ENCODE measurements at regions not wholly inside any gene's neighbourhood (a gene's known extent, or its start where the extent isn't known, plus 50 kb on each side); places are given as distances from the start of the nearest gene placed in this dataset.

GRCh38 chr4:152022543-152022942 is 261.7 kb upstream of the GATB start:
- no peak for DNase-seq (ENCODE audit: low read depth in 3 of 3)

- DNase-seq (ENCODE audit: low read depth in 3 of 3), result no peak
These were observed 261.1 kb upstream of the GATB start for GRCh38 chr4:152021788-152022438.

DNA sequence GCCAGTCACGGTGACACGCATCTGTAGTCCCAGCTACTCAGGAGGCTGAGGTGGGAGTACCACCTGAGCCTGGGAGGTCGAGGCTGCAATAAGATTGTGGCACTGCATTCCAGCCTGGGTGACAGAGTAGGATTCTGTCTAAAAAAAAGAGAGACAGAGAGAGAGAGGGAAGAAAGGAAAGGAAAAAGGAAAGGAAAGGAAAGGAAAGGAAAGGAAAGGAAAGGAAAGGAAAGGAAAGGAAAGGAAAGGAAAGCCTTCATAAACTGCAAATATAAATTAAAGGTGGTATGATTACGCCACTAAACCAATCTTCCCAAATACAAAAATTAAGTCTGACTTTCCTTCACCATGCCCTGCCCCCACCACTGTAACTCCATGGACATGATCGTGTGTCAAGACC is 259.3 kb upstream of the GATB start:
- DNase-seq (ENCODE audit: low read depth in 3 of 3), result no peak

DNA sequence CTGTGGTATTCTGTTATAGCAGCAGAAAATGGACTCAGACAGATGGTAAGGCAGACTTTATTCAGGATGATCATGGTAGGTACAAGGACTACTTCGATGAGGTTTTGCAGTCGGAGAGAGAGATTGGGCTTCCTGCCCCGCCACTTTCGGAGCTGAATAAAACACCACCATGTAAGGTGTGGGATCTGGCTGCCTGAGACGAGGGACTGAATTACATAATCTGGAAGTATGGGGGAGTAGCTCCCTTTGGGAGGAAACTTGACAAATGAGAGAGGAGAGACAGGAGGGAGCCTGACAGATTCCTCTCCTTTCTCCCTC is 255.5 kb upstream of the GATB start:
- DNase-seq (ENCODE audit: low read depth in 3 of 3), result no peak

DNA sequence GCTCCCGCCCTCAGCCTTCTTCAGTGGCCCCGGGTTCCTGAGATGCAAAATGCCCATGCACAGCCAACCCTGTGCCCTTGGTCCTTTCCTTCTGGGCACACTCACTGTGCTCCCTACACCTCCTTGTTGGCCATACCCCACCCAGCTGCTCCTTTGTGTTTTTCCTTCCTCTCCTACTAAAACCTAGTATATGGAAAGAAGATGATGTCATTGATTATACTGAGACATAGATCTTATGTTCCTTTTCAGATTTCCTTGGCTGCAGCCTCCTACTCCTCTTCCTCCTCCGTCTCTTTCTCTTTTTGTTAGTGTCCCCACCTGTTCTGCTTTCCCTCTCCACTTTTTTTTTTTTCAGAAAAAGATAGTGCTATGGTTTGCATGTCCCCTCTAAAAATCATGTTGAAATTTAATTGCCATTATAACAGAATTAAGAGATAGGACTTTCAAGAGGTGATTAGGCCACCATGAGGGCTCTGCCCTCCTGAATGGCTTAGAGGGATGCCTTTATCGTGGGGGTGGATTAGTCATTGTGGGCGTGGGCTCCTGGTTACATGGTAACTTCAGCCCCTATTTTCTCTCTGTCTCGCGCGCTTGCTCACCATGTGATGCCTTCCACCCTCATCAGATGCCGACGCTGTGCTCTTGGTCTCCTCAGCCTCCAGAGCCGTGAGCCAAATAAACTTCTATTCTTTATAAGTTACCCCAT is 254.9 kb upstream of the GATB start:
- no peak for DNase-seq (ENCODE audit: low read depth in 3 of 3)

DNA sequence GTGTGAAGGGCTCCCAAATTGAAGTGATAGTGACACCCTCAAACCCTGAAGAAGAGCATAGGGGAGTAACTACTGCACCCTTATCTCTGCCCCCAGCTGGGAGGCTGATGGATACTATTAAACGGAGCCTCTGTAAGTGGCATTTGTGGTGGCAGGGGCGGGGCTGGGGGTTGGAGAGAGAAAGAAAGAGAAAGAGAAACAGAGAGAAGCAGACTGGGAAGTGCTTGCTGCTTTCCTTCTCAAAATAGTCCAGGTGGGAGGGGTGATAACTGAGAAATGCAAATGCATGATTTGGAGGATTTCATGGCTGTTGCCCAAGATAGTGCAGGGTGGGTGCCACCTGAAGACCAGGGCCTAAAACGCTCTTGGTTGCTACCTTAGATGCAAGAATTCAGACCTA is 253.5 kb upstream of the GATB start:
- DNase-seq (ENCODE audit: low read depth in 3 of 3), result peak; percentile 5 to 18 (median 12)

DNA sequence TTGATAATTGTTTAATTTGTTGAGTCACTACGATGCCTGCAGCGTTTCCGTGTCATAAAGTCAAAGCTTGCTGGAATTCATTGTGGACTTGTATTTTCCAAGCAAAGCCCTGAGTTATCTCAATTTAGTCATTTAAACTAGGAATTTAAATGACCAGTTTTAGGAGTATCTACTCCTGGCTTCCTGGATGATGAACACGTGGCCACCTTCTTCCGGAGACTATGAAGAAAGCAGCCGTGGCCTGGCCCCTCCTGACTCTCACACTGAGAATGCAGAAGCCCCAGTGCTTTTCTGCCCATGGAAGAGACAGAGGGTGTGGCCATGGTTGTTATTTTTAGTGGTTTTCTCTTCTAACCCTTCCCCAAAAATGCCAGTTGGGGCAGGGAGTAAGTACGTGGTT is 250.7 kb upstream of the GATB start:
- DNase-seq (ENCODE audit: low read depth in 3 of 3), result no peak

GRCh38 chr4:152010710-152011079 is 249.9 kb upstream of the GATB start:
- no peak for DNase-seq (ENCODE audit: low read depth in 3 of 3)

GRCh38 chr4:152009983-152010709 is 249.3 kb upstream of the GATB start:
- no peak for DNase-seq (ENCODE audit: low read depth in 3 of 3)

GRCh38 chr4:152009031-152009670 is 248.3 kb upstream of the GATB start:
- DNase-seq (ENCODE audit: low read depth in 3 of 3), result no peak

DNA sequence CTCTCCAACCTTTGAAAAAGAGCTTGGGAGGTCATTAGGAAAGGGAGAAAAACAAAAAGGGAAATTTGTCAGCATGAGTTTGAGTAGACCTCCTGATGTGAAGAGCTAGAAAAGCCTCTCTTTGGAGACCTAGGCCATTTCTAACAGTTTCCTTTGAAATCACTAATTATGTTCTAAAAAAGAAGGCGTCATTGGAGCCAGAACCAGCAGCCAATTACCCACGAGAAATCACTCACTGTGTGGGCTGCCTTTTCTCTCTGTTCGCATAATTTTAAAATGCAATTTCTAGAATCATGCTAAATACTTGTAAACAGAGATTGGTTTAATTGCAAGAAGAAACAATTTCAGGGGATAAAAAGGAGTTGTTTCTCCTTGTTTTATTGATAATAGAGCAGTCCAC is 246.3 kb upstream of the GATB start:
- DNase-seq (ENCODE audit: low read depth in 3 of 3), result no peak

GRCh38 chr4:152004801-152005200 is 244.0 kb upstream of the GATB start:
- no peak for DNase-seq (ENCODE audit: low read depth in 3 of 3)

DNA sequence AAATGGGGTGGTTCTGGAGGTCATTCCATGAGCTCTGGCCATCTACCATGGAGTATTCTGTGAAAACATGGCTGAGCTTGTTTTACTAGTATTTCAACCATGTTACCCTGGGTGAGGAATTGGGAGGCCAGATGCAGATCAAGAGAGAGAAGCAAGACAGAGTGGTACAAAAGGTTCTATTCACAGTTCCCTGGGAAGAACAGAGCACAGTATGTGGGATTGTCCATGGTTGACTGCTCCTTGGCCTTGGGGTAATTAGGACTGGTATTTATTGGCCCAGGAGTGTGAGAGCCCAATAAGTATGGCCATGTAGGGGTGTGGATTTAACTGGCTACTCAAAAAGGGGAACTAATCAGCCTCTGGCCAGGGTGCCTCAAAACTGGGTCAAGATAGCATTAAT is 239.7 kb upstream of the GATB start:
- DNase-seq (ENCODE audit: low read depth in 3 of 3), result no peak

- DNase-seq (ENCODE audit: low read depth in 3 of 3), result no peak
These were observed 237.9 kb upstream of the GATB start for GRCh38 chr4:151998723-151999122.

DNA sequence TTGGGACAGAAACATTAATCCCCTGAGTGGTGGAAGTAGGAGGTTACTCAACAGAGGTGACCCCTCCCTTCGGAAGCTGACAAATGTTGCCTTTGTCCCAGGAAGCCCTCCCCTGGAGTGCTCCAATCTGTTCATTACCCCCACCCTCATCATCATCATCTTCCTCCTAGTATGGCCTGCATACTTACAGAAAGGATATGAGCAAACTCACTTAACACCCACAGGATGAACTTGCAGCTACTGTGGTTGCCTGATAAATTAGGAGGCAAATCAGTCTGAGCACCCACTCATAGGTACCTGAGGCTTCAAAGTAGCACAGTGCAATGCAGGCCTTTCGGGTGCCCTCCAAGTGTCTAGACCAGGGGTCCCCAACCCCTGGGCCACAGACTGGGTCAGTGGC is 236.7 kb upstream of the GATB start:
- no peak for DNase-seq (ENCODE audit: low read depth in 3 of 3)

DNA sequence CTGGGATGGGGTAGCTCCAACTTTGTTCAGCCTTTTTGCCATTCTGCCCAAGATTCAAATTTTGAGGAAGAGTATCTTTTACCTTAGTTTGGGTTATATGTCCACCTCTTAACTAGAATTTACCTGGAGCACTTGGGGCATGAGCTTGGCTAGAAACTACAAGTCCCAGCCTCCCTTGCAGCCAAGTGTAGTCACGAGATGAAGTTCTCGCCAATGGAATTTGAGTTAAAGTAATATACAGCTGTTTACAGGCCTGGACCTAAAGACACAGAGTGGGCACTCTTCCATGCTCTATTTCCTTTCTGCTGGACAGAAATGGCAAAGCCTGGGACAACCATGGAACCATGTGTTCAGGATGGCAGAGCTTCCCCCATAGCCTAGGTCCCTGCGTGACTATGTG is 233.6 kb upstream of the GATB start:
- no peak for DNase-seq (ENCODE audit: low read depth in 3 of 3)

DNA sequence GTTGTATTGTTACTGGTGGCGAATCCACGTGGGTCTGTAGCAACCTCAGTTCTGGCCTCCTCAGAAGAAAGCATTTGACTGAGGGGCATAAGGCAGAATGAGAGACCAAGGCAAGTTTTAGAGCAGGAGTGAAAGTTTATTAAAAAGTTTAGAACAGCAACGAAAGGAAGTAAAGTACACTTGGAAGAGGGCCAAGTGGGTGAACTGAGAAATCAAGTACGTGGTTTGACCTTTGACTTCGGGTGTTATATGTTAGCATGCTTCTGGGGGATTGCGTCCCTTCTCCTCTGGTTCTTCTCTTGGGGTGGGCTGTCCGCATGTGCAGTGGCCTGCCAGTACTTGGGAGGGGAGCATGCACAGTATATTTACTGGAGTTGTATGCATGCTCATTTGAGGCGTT is 232.7 kb upstream of the GATB start:
- no peak for DNase-seq (ENCODE audit: low read depth in 3 of 3)

DNA sequence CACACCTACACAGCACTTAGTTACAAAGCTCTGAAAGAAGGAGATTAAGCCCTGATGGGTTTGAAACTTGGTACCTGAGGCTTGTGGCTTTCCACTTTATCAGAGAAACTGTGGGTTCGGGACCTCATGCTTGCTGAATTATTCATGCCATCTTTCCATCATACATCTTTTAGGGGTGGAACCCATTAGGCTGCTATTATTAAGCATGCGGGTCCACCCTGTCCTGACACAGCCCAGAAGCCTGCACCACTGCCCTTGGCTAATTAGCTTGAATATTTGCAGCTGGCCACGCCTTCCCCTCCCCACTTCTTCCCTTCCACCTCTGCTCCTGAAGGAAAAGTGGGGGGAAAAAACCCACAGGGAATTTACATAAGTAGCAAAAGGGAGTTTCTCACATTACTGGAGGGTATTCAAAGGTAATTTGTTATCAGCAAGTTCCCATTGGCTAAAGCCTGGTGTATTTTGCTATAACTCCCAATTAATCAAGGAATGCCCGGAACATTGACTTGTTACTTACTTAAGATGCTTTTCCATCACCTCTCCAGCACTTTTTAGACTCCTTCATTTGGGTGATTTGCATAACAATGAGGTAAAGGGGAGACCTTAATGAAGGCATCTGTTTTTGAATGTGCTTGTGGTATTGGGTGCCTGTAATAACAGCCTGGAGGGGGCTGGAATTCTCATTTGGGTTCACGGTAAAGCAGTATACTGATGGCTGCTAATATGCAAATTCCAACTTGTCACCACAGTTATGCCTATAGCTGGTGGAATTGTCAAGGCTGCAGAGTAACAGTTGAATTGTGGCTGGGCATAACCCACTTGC is 231.7 kb upstream of the GATB start:
- DNase-seq (ENCODE audit: low read depth in 3 of 3), result no peak

- DNase-seq (ENCODE audit: low read depth in 3 of 3), result no peak
These were observed 231.0 kb upstream of the GATB start for GRCh38 chr4:151991884-151992167.

GRCh38 chr4:151991001-151991883 is 230.4 kb upstream of the GATB start:
- DNase-seq (ENCODE audit: low read depth in 3 of 3), result no peak

DNA sequence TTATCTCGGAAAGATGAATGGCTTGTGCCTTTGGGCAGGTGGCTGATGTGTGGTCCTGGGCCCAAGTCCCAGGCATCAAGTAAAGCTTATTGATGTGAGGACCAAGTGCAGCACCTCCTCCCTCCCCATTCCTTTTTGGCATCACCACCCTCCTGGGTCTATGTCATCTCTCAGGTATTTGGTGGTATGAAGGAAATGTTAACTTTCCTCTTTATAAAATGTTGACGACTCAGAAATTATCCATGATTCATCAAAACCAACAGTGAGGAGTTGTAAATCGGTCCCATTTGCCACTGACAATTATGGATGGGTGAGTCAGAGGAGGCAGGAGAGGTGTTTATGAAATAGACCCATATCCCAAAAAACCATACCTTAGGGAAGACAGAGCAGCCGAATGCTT is 229.4 kb upstream of the GATB start:
- no peak for DNase-seq (ENCODE audit: low read depth in 3 of 3)

Data from stimulated activated CD4-positive, alpha-beta T cell treated with anti-CD3 and anti-CD28 coated beads, TNF-alpha, amount 100 ng/mL, for 4 hours (primary cell).